Esophagus muscularis mucosa (tissue), 3 donors: ENCODE measurements at regions not wholly inside any gene's neighbourhood (a gene's known extent, or its start where the extent isn't known, plus 50 kb on each side); places are given as distances from the start of the nearest gene placed in this dataset.

Experiments used
- CTCF ChIP-seq, 3 experiments: fragments of 200-600 bp in 2 of 3; fragments of 450-650 bp in 1 of 3; sonication (generic) in 2 of 3; IDR thresholded peaks; one replicate each; pipeline ENCODE4 v1.5.1; 2017 to 2019; ENCODE audit warnings: antibody characterized with exemption in 3 of 3, mild to moderate bottlenecking in 2 of 3, moderate library complexity in 1 of 3
- POLR2A ChIP-seq: fragments of 450-650 bp; IDR thresholded peaks from one replicate; pipeline ENCODE4 v1.6.1; 2017; ENCODE audit warnings: antibody characterized with exemption, moderate library complexity, mild to moderate bottlenecking, low read depth

- TF ChIP-seq POLR2A (no peak), CTCF (IDR thresholded peaks at IDR 0.05) (peak in 1 of 3 experiments; percentile 5)
Measured at GRCh38 chr20:60993433-60994044, 258.5 kb upstream of the CDH4 start.
